Neural progenitor cell (in vitro differentiated cells): ENCODE measurements at regions not wholly inside any gene's neighbourhood (a gene's known extent, or its start where the extent isn't known, plus 50 kb on each side); places are given as distances from the start of the nearest gene placed in this dataset.

Experiments used
- DNase-seq: peaks from one replicate; pipeline ENCODE4 v3.0.0-alpha.2; 2016; ENCODE audit warnings: low spot score
- H2AFZ ChIP-seq: fragments of 200-600 bp; sonication (generic); replicated peaks from 2 replicates; pipeline ENCODE4 v1.6.1; 2016; ENCODE audit warnings: antibody characterized with exemption
- H3F3A ChIP-seq: fragments of 200-600 bp; sonication (generic); 2 replicates; pipeline ENCODE4 v1.6.1; 2016; ENCODE audit warnings: antibody characterized with exemption, low read depth
- H3K27ac ChIP-seq: fragments of 200-600 bp; sonication (generic); 2 replicates; pipeline ENCODE4 v1.5.1; 2016; ENCODE audit warnings: mild to moderate bottlenecking
- H3K27me3 ChIP-seq: fragments of 200-600 bp; sonication (generic); 2 replicates; pipeline ENCODE4 v1.6.1; 2016; ENCODE audit warnings: mild to moderate bottlenecking, moderate library complexity
- H3K36me3 ChIP-seq: fragments of 200-600 bp; sonication (generic); 2 replicates; pipeline ENCODE4 v1.5.1; 2016
- H3K4me1 ChIP-seq: fragments of 200-600 bp; sonication (generic); 2 replicates; pipeline ENCODE4 v1.6.1; 2016; ENCODE audit warnings: mixed run types
- H3K4me2 ChIP-seq: fragments of 200-600 bp; sonication (generic); 2 replicates; pipeline ENCODE4 v1.6.1; 2016
- H3K4me3 ChIP-seq: fragments of 200-600 bp; sonication (generic); 2 replicates; pipeline ENCODE4 v1.5.1; 2016
- H3K79me2 ChIP-seq: fragments of 200-600 bp; sonication (generic); 2 replicates; pipeline ENCODE4 v1.6.1; 2016; ENCODE audit warnings: low read depth
- H3K9ac ChIP-seq: fragments of 200-600 bp; sonication (generic); 2 replicates; pipeline ENCODE4 v1.6.1; 2016
- H3K9me3 ChIP-seq: fragments of 200-600 bp; sonication (generic); 2 replicates; pipeline ENCODE4 v1.5.1; 2016; ENCODE audit warnings: low read depth
- H4K20me1 ChIP-seq: fragments of 200-600 bp; sonication (generic); 2 replicates; pipeline ENCODE4 v1.6.1; 2016; ENCODE audit warnings: low read depth
- H3K27ac Mint-ChIP-seq: 3 replicates; pipeline ENCODE4 v1.8.0; 2021; ENCODE audit warnings: mixed read lengths
- H3K27me3 Mint-ChIP-seq: 2 replicates; pipeline ENCODE4 v1.8.0; 2022; ENCODE audit warnings: low read depth, mild to moderate bottlenecking, inconsistent platforms, moderate library complexity, mixed read lengths; ENCODE audit not compliant: insufficient read depth
- H3K36me3 Mint-ChIP-seq: 3 replicates; pipeline ENCODE4 v1.8.0; 2021; ENCODE audit warnings: mixed read lengths
- H3K4me1 Mint-ChIP-seq: 3 replicates; pipeline ENCODE4 v1.8.0; 2021; ENCODE audit warnings: mixed read lengths
- H3K4me3 Mint-ChIP-seq: 3 replicates; pipeline ENCODE4 v1.8.0; 2021; ENCODE audit warnings: mild to moderate bottlenecking, moderate library complexity, mixed read lengths
- H3K9me3 Mint-ChIP-seq: 3 replicates; pipeline ENCODE4 v1.8.0; 2020; ENCODE audit warnings: mixed read lengths
- EZH2 ChIP-seq: fragments of 200-600 bp; sonication (generic); IDR thresholded peaks from 2 replicates; pipeline ENCODE4 v1.6.1; 2017; ENCODE audit warnings: antibody characterized with exemption, mild to moderate bottlenecking, moderate library complexity
- EZH2phosphoT487 ChIP-seq: fragments of 200-600 bp; sonication (generic); IDR thresholded peaks from 2 replicates; pipeline ENCODE4 v1.6.1; 2017; ENCODE audit warnings: antibody characterized with exemption
- TF ChIP-seq, protein P1 (sequence below): fragments of 200-600 bp; sonication (generic); IDR thresholded peaks from 2 replicates; pipeline ENCODE4 v1.5.1; 2017; ENCODE audit warnings: antibody characterized with exemption, mild to moderate bottlenecking

DNA sequence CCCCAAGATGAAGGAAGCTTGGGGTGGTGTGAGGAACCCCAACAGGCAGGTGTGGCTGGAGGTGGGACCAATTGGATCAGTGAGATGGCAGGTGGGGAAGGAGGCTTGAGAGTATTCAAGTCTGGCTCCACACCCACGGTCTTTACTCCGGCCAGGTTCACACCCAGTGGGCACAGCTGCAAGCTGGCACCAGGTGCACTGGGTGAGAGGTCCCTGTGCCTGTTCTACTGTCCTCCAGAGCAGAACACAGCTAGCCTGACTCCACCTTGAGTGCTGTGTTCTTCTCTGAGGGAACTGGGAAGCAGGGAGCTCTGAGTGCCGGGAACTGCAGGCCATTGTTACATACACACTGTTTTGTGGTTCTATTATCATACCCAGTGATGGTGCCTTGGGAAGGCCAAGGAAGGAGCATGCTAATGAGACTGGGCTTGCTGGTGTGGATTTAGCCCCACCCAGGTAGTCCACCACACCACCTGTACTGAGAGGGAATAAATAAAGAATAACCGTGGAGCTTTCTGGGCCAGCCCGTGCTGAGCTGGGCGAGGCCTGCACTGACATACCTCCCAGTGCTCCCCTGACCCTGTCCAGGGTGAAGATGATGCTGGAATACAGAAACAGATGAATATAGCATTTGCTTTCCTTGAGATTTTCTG, 93.4 kb downstream of the ABHD5 start:
- H4K20me1 ChIP-seq: no peaks in the 10 kb centered on the region
- no peaks in the 10 kb centered on the region for H3F3A ChIP-seq
- no peaks in the 10 kb centered on the region for H3K79me2 ChIP-seq
- peaks cover 11% of the 10 kb centered on the region for H3K4me1 ChIP-seq
- TF ChIP-seq, protein P1, sequence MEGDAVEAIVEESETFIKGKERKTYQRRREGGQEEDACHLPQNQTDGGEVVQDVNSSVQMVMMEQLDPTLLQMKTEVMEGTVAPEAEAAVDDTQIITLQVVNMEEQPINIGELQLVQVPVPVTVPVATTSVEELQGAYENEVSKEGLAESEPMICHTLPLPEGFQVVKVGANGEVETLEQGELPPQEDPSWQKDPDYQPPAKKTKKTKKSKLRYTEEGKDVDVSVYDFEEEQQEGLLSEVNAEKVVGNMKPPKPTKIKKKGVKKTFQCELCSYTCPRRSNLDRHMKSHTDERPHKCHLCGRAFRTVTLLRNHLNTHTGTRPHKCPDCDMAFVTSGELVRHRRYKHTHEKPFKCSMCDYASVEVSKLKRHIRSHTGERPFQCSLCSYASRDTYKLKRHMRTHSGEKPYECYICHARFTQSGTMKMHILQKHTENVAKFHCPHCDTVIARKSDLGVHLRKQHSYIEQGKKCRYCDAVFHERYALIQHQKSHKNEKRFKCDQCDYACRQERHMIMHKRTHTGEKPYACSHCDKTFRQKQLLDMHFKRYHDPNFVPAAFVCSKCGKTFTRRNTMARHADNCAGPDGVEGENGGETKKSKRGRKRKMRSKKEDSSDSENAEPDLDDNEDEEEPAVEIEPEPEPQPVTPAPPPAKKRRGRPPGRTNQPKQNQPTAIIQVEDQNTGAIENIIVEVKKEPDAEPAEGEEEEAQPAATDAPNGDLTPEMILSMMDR: no peak
- TF ChIP-seq EZH2phosphoT487 (no peak), EZH2 (no peak)
- H3K4me3 ChIP-seq: no peak overlapping the region
- no peaks in the 10 kb centered on the region for H3K36me3 Mint-ChIP-seq
- no peak overlapping the region for H3K27ac Mint-ChIP-seq
- no peak overlapping the region for H3K4me2 ChIP-seq
- H3K9ac ChIP-seq: no peak overlapping the region
- no peak overlapping the region for H3K4me3 Mint-ChIP-seq
- no peaks in the 10 kb centered on the region for H3K27me3 ChIP-seq
- no peak for DNase-seq
- peaks cover 5% of the 10 kb centered on the region for H3K4me1 Mint-ChIP-seq
- no peaks in the 10 kb centered on the region for H3K36me3 ChIP-seq
- H3K27me3 Mint-ChIP-seq: peaks cover 5% of the 10 kb centered on the region
- no peaks in the 10 kb centered on the region for H3K9me3 ChIP-seq
- no peak overlapping the region for H2AFZ ChIP-seq
- H3K9me3 Mint-ChIP-seq: no peaks in the 10 kb centered on the region
- H3K27ac ChIP-seq: no peak overlapping the region

DNA sequence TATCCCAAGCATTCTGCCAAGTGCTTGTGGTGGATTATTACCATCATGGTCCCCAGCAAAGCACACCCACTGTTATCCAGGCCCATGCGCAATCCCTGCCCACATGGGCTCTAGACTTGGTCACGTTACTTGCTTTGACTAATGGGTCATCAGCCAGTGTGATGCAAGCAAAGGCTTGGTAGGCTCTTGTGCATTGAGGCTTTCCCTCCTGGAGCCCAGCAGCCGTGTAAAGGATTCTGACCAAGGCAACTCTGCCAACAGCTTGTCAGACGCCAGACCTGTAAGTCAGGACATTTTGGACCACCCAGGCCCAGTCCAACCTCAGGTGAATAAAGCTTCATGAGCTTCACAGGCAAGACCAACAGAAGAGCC, 93.9 kb downstream of the ABHD5 start:
- no peak overlapping the region for H3K9ac ChIP-seq
- no peak overlapping the region for H3K27ac ChIP-seq
- no peak overlapping the region for H3K4me3 ChIP-seq
- Mint-ChIP-seq H3K4me3 (no peak overlapping the region), H3K9me3 (no peaks in the 10 kb centered on the region), H3K4me1 (peaks cover 5% of the 10 kb centered on the region), H3K36me3 (no peaks in the 10 kb centered on the region), H3K27me3 (peaks cover 5% of the 10 kb centered on the region), H3K27ac (no peak overlapping the region)
- H4K20me1 ChIP-seq: no peaks in the 10 kb centered on the region
- H3K4me2 ChIP-seq: no peak overlapping the region
- no peaks in the 10 kb centered on the region for H3K27me3 ChIP-seq
- no peaks in the 10 kb centered on the region for H3K9me3 ChIP-seq
- peaks cover 11% of the 10 kb centered on the region for H3K4me1 ChIP-seq
- TF ChIP-seq EZH2 (no peak), EZH2phosphoT487 (no peak)
- TF ChIP-seq, protein P1: no peak
- DNase-seq: no peak
- H3K79me2 ChIP-seq: no peaks in the 10 kb centered on the region
- no peak overlapping the region for H2AFZ ChIP-seq
- no peaks in the 10 kb centered on the region for H3F3A ChIP-seq
- H3K36me3 ChIP-seq: no peaks in the 10 kb centered on the region

DNA sequence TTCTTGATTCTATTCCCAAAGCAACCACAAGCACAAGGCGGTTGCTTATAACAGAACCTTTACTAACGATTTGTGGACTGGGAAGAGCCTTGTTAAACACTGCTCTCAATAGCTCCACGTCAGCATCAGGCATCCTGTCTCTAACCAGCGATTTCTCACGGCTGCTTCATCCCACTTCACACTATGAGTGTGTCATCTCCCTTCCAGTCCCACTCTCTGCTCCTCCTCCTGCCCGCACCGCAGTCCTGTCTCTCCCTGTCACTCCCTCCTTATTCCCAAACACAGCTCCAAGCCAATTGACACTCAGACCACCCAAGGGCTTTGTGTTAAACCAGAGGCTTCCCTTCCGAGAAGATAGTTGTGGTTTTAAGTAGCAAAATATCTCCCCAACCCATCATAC, 94.8 kb downstream of the ABHD5 start:
- Histone ChIP-seq H2AFZ (no peak overlapping the region), H3F3A (no peaks in the 10 kb centered on the region), H3K27me3 (no peaks in the 10 kb centered on the region), H4K20me1 (no peaks in the 10 kb centered on the region), H3K9ac (no peak overlapping the region), H3K36me3 (no peaks in the 10 kb centered on the region), H3K4me2 (peak overlapping the region; percentile 27), H3K4me1 (peaks cover 11% of the 10 kb centered on the region), H3K27ac (no peak overlapping the region), H3K79me2 (no peaks in the 10 kb centered on the region), H3K4me3 (no peak overlapping the region), H3K9me3 (no peaks in the 10 kb centered on the region)
- no peaks in the 10 kb centered on the region for H3K9me3 Mint-ChIP-seq
- H3K4me1 Mint-ChIP-seq: peaks cover 5% of the 10 kb centered on the region
- no peak for DNase-seq
- no peaks in the 10 kb centered on the region for H3K36me3 Mint-ChIP-seq
- TF ChIP-seq, protein P1: no peak
- TF ChIP-seq EZH2 (no peak), EZH2phosphoT487 (no peak)
- H3K4me3 Mint-ChIP-seq: no peak overlapping the region
- H3K27me3 Mint-ChIP-seq: peaks cover 5% of the 10 kb centered on the region
- H3K27ac Mint-ChIP-seq: no peak overlapping the region
